ENCODE measurements at regions not wholly inside any gene's neighbourhood (a gene's known extent, or its start where the extent isn't known, plus 50 kb on each side); places are given as distances from the start of the nearest gene placed in this dataset.

GRCh38 chr10:65684896-65685295 lies 1240.9 kb upstream of the LRRTM3 start:
- no peaks in the 10 kb centered on the region for H3K27me3 ChIP-seq (ENCODE audit: control insufficient read depth, insufficient read depth, low read length)
- H3K36me3 ChIP-seq (ENCODE audit: control insufficient read depth, insufficient read depth, low read length) = no peaks in the 10 kb centered on the region
- FAIRE-seq (no peak), DNase-seq (ENCODE audit: low read depth) (no peak)
- TF ChIP-seq, protein P1, sequence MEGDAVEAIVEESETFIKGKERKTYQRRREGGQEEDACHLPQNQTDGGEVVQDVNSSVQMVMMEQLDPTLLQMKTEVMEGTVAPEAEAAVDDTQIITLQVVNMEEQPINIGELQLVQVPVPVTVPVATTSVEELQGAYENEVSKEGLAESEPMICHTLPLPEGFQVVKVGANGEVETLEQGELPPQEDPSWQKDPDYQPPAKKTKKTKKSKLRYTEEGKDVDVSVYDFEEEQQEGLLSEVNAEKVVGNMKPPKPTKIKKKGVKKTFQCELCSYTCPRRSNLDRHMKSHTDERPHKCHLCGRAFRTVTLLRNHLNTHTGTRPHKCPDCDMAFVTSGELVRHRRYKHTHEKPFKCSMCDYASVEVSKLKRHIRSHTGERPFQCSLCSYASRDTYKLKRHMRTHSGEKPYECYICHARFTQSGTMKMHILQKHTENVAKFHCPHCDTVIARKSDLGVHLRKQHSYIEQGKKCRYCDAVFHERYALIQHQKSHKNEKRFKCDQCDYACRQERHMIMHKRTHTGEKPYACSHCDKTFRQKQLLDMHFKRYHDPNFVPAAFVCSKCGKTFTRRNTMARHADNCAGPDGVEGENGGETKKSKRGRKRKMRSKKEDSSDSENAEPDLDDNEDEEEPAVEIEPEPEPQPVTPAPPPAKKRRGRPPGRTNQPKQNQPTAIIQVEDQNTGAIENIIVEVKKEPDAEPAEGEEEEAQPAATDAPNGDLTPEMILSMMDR (IDR thresholded peaks at IDR 0.05; ENCODE audit: insufficient read depth, low read length, severe bottlenecking) = no peak
- no peak overlapping the region for H3K4me3 ChIP-seq (ENCODE audit: low read depth, low read length)

DNA sequence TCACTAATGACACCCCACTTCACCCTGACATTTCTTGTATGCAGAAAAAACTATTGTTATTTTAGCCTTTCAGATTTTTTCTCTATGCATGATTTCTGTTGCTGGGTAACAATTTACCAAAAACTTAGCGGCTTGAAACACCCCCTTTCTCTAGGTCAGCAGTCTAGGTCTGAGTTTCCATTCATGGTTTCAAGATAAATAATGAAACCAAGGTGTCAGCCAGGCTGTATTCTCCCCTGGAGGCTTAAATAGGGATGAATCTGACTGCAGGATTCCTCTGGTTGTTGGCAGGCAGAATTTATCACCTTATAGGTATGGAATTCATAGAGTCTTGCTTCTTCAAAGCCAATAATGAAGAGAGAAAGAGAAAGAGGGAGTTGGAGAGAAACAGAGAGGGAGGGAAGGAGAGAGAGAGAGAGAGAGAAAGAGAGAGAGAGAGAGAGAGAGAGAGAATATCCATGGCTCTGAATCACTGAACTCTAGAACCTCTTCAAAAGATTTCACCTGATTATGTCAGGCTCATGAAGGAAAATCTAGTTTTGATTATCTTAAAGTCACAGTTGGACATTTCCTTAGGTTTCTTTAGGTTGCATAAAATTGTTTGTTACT lies 1224.6 kb upstream of the LRRTM3 start:
- Histone ChIP-seq H3K4me3 (ENCODE audit: low read depth, low read length) (no peak overlapping the region), H3K36me3 (ENCODE audit: control insufficient read depth, insufficient read depth, low read length) (no peaks in the 10 kb centered on the region), H3K27me3 (ENCODE audit: control insufficient read depth, insufficient read depth, low read length) (no peaks in the 10 kb centered on the region)
- TF ChIP-seq, protein P1 (IDR thresholded peaks at IDR 0.05; ENCODE audit: insufficient read depth, low read length, severe bottlenecking) = no peak
- FAIRE-seq (no peak), DNase-seq (ENCODE audit: low read depth) (no peak)

DNA sequence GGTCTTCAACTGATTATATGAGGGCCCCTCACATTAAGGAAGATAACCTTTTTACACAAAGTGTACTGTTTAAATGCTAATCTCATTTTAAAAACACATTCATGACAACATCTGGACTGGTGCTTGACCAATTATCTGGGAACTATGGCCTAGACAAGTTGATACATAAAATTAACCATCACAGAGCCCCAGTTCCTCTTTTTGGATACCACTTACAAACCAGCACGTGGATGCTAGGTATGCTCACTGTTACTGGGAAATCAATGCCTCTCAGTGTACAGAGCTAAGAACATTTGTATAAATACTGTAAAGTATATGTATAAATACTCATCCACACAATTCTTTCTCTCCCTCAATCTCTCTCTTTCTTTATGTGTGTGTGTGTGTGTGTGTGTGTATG lies 1217.8 kb upstream of the LRRTM3 start:
- FAIRE-seq = no peak
- no peaks in the 10 kb centered on the region for H3K27me3 ChIP-seq (ENCODE audit: control insufficient read depth, insufficient read depth, low read length)
- no peak overlapping the region for H3K4me3 ChIP-seq (ENCODE audit: low read depth, low read length)
- DNase-seq (ENCODE audit: low read depth) = no peak
- no peaks in the 10 kb centered on the region for H3K36me3 ChIP-seq (ENCODE audit: control insufficient read depth, insufficient read depth, low read length)
- TF ChIP-seq, protein P1 (IDR thresholded peaks at IDR 0.05; ENCODE audit: insufficient read depth, low read length, severe bottlenecking) = no peak

DNA sequence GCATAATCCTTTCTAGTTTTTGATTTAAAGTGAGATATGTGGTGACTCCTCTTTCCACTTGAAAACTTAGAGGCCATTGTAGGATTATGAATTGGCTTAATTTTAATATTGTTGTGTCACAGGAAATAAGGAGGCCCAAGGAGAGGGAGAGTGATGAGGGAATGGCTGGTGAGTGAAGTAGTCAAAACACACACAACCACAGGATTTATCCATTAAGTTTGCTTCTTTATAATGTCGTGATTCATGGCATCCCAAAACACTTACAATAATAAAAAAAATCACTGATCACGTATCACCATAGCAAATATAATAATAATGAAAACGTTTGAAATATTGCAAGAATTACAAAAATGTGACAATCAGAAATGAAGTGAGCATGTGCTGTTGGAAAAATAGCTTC lies 1215.5 kb upstream of the LRRTM3 start:
- H3K27me3 ChIP-seq (ENCODE audit: control insufficient read depth, insufficient read depth, low read length) = no peaks in the 10 kb centered on the region
- no peak overlapping the region for H3K4me3 ChIP-seq (ENCODE audit: low read depth, low read length)
- H3K36me3 ChIP-seq (ENCODE audit: control insufficient read depth, insufficient read depth, low read length) = no peaks in the 10 kb centered on the region
- DNase-seq (ENCODE audit: low read depth) (no peak), FAIRE-seq (no peak)
- TF ChIP-seq, protein P1 (IDR thresholded peaks at IDR 0.05; ENCODE audit: insufficient read depth, low read length, severe bottlenecking) = no peak

DNA sequence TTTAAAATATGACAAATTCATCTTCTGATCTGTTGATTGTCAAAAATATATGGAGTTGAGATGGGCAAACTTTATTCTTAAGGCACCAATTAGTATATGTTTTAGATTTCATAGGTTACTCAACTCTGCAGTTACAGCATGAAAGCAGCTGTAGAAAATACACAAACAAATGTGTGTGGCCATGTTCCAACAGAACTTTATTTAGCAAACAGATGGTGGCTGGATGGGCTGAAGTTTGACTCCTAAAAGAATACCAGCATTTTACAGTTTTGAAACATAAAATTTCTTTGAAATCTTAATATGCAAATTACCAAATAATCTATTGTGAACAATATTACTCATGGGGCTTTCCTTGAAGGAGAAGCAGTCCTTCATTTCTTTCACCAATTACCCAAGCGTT lies 1206.0 kb upstream of the LRRTM3 start:
- DNase-seq (ENCODE audit: low read depth) = no peak
- Histone ChIP-seq H3K36me3 (ENCODE audit: control insufficient read depth, insufficient read depth, low read length) (no peaks in the 10 kb centered on the region), H3K27me3 (ENCODE audit: control insufficient read depth, insufficient read depth, low read length) (no peaks in the 10 kb centered on the region), H3K4me3 (ENCODE audit: low read depth, low read length) (no peak overlapping the region)
- FAIRE-seq = no peak
- TF ChIP-seq, protein P1 (IDR thresholded peaks at IDR 0.05; ENCODE audit: insufficient read depth, low read length, severe bottlenecking) = no peak

GRCh38 chr10:65720901-65721300 lies 1204.9 kb upstream of the LRRTM3 start:
- H3K36me3 ChIP-seq (ENCODE audit: control insufficient read depth, insufficient read depth, low read length) = no peaks in the 10 kb centered on the region
- DNase-seq (ENCODE audit: low read depth) (no peak), FAIRE-seq (no peak)
- H3K4me3 ChIP-seq (ENCODE audit: low read depth, low read length) = no peak overlapping the region
- no peaks in the 10 kb centered on the region for H3K27me3 ChIP-seq (ENCODE audit: control insufficient read depth, insufficient read depth, low read length)
- TF ChIP-seq, protein P1 (IDR thresholded peaks at IDR 0.05; ENCODE audit: insufficient read depth, low read length, severe bottlenecking) = no peak

Data from bronchial epithelial cell (primary cell).